HG02763 (cell line): ENCODE measurements at regions not wholly inside any gene's neighbourhood (a gene's known extent, or its start where the extent isn't known, plus 50 kb on each side); places are given as distances from the start of the nearest gene placed in this dataset.
"Not testable (repeated sequence)": the region's sequence is repeated elsewhere in the genome, so short reads cannot be mapped to it uniquely, and the experiment has no call there.

Experiments used
- ATAC-seq: cut with Tn5 transposase; IDR thresholded peaks from one replicate; pipeline ENCODE4 v1.9.1; 2021; ENCODE audit warnings: mild to moderate bottlenecking, moderate library complexity; ENCODE audit not compliant: unreplicated experiment

DNA sequence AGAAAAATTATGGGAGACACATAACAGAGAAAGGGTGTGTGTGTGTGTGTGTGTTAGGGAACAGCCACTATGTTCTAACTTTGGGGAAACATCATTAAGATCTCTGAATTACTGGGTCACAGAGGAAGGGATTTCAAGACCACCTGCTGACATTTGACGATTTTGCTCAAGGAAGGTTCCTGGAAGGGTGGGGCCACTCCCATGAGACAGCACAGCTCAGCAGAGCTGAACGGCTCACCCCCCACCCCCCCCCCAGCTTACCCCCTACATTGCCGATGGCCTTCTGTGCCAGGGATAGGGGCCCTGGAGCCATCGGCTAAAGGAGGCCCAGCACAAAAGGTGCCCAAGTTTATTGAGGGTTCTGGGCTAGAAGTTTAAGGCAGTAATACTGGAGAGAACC is 122.4 kb downstream of the NPIPB11 start:
- ATAC-seq, result not testable (repeated sequence)

DNA sequence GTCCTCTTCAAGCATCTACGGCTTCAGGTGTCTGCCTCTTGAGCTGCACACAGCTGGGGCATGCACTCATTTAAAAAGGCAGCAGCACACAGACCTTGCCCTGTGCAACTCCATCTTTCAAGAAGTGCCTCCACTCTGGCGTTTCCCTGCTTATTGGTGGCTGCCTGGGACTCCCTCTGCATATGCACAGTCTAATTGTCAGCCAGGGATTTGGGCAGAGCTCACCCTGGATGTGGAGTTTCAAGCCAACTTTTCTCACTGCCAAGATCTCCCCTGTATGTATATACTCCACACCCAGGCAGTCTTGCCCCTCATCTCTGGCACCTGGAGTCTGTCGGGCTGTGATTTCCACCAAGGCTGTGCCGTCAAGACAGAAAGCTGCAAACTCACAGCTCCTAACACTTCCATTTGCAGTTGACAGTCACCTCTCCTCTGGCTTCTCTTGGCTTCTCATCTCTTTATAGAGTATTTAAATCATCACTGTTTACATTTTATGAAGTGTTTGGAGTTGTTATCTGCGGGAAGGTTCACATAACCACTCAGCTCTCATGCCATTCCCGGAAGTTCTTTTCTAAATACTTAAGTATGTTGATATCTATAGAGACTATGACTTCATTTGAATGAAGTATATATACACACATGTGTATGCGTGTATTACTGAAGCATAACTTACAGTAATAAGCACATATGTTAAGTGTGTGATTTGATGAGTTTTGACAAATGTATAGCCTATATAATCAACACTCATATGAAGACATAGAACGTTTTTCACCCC is 128.2 kb downstream of the NPIPB11 start:
- ATAC-seq, result not testable (repeated sequence)

DNA sequence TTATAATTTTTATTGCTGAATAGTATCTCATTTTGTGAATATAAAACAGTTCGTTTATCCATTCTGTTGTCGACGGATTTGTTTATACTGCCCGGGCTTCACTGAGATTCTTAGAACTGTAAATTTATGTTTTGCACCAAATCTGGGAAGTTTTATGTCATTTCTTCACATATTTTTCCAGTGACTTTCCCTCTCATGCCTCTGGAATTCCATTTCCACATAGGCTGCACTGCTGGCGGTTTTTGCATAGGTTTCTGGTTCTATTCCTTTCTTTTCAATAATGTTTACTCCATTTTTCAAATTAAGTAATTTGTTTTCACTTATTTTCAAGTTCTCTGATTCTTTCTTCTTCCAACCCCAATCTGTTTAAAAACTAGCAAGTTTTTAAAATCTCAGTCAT is 130.1 kb downstream of the NPIPB11 start:
- ATAC-seq, result not testable (repeated sequence)

DNA sequence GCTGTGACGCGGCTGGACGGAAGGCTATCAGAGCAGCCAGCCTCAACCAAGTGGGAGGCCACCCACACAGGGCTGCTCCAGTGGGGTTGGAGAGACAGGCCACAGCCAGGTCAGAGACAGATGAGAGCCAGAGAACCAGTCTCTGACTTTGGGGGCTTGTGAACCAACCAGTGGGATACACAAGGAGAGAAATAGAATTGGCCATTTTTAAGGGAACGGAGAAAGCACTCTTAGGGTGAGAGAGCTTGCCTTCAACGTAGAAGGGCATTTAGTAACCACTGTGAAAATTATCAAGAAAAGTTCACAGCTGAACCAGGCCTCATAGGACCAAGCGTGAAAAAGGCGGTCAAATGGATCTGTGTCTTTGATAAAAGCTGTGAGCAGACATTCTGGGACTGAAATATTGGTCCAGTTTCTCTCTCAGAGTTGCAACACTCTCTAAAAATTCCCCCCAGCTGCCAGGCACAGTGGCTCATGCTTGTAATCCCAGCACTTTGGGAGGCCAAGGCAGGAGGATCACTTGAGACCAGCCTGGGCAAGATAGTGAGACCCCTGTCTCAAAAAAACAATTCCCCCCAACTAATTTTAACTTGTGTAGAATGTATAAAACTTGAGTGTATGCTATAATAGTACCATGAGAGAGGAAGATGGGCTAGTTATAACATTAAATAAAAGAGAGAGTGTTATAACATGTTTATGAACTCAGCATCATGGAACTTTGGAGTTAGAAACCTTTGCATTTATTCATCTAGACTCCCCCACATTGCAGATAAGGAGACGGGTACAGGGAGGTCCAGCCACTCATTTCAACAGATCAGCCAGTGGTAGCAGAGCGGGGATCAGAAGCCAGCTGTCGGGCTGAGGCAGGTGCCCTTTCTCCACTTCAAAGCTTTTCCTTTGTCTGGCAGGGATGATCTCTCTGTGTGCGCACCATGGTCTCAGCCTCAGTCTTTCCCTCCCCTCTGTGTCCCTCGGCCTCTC is 132.2 kb downstream of the NPIPB11 start:
- ATAC-seq, result not testable (repeated sequence)

DNA sequence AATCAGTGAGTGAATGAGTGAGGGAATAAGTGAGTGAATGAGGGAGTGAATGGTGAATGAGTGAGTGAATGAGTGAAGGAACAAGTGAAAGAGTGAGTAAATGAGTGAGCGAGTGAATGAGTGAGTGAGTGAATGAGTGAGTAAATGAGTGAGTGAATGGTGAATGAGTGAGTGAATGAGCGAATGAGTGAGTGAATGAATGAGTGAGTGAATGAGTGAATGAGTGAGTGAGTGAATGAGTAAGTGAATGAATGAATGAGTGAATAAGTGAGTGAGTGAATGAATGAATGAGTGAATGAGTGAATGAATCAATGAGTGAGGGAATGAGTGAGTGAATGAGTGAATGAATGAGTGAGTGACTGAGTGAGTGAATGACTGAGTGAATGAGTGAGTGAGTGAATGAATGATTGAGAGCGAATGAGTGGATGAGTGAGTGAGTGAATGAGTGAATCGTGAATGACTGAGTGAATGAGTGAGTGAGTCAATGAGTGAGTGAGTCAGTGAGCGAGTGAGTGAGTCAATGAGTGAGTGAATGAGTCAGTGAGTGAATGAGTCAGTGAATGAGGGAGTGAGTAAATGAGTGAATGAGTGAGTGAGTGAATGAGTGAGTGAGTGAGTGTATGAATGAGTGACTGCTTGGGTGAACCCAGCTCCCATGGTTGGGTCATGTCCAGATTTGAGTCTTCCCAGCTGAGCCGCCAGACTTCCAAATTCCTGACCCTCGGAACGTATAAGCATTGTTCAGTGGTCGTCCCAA is 133.0 kb downstream of the NPIPB11 start:
- not testable (repeated sequence) for ATAC-seq

DNA sequence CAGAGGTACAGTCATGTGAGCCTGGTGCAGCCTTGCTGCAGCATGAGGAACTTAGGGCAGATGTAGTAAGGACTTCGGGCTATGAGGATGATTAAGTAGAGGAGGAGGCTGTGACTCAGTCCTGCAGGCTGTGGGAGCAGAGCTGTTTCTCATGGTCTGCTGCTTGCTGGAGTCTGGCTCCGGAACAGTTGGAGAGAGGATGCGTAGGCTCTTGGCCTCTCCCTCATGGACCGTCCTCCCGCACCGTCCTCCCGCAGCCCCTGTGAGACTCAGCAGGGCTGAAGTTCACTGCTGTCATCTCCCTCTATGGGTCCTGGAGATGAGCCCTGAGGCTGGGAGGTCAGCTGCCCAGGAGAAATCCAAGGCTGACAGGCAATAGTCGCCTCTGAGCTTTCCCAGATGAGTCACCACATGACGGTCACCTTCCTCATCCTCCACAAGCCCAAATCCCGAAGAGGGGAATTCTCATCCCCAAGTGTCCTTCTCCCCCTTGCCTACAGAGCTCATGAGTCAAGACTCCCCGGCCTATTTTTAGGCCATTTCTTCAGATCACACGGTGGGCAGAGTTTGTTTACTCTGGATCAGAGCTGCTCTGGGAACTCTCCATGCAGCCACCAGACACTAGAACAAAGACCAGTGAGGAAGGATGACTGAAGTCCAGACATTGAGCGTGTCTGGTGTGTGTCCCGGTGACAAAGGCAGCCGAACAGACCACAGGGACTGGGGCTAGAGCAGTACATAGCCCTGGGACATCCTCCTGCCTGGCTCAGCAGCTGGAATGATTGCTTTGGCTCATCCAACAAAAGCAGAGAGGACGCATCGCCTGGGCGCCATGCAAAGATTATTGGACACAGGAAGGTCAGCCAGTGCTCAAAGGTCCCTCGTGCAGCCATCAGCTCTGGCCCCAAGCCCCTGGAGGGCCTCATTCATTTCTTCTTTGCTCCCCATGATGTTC is 134.5 kb downstream of the NPIPB11 start:
- ATAC-seq, result not testable (repeated sequence)

DNA sequence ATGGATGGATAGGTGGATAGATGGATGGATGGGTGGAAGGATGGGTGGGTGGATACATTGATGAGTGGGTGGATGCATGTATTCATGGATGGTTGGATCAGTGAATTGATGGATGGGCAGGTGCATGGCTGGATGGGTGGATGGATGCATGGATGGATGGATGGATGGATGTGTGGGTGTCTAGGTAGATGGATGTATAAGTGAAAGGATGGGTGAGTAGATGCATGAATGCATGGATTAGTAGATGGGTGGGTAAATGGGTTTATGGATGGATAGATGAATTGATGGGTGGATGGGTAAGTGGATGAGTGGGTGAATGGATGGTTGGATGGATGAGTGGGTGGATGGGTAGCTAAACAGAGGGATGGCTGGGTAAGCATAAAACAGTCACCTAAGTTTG is 135.6 kb downstream of the NPIPB11 start:
- not testable (repeated sequence) for ATAC-seq

DNA sequence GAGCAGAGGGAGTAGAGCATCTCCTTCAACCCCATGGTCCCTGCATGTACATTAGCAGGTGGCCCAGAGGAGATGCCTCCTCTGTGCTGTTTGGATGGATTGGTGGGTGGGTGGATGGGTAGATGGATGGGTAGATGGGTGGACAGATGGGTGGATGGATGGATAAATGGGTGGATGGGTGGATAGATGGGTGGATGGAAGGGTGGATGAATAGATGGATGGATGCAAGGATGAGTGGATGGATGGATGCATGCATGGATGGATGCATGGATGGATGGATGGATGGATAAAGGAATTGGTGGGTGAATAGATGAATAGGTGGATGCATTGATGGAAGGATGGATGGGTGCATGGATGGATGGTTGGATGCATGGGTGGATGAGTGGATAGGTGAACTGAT is 136.5 kb downstream of the NPIPB11 start:
- not testable (repeated sequence) for ATAC-seq

DNA sequence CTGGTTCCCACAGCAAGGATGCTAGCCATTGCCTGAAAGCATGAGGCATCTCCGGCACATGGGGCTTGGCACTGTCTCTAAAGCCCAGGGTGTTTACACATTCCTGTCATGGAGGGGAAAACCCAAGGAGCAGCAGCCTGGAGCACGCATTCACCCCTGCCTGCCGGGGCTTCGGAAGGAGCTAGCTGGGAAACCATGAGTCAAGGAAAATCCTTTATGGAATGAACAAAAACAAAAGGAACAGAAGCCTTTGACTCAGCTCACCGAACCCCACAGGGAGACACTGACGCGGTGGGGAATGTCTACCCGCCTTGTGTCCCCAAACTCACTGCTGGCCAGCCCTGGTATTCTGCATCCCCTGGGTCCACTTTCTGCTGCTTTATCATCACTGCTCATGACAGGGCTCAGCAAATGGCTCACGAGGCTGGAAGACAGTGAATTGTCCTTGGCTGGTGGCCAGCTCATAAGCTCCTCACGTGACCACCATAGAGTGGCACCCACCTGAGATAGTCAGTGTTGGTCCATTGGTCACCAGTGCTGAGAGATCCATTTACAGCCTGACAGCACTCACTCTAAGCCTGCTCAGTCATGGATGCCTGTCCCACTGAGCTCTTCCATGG is 137.2 kb downstream of the NPIPB11 start:
- ATAC-seq, result not testable (repeated sequence)

DNA sequence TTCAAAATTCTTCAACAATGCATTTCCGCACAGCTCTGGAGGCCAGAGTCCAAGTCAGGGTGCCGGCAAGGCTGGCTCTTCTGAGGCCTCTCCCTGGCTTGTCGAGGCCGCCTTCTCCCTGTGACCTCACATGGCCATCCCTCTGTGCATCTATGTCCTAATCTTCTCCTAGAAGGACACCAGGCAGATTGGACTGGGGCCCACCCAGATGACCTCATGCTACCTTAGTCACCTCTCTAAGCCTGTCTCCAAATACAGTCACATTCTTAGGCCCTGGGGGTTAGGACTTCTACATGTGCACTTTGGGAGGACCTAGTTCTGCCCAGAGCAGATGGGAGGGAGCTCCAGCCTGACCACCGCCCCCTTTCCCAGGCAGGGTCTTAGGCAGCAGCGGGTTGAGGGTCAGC is 137.7 kb downstream of the NPIPB11 start:
- ATAC-seq, result not testable (repeated sequence)

DNA sequence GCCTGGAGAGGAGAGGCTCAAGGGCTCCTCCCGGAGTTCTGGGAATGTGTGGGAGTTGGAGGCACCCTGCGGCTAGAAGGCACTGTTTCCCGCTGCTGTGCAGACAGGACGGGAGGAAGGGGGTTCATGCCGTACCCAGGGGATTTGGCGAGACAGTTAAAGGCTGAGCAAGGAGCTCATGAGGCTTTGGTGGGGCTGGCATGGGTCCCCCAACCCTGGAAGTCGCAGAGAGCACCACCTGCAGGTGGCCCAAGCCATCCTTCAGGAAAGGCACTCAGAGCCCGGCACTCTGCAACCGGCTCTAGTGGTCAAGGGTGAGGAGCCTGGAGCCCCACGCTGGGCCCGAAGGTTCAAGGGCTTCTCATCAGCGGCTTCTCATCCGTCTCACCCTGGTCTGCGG is 138.2 kb downstream of the NPIPB11 start:
- ATAC-seq, result not testable (repeated sequence)

DNA sequence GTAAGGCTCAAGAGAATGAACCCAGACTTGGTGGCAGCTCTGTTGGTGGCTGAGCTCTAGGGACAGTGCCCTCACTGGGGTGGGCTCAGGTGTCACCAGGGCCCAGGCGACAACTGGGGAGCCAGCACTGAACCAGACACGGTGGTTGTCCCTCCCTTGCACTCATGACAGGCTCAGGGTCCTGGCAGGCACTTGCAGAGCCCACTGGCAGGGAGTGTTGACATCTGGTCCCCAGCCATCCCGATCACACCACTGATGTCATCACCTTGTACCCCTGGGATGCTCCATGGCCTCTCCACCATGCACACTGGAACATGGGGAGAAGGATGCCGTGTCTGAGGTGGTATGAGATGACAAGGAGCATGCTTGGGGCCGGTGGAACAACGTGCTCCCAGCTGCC is 138.6 kb downstream of the NPIPB11 start:
- ATAC-seq, result not testable (repeated sequence)

DNA sequence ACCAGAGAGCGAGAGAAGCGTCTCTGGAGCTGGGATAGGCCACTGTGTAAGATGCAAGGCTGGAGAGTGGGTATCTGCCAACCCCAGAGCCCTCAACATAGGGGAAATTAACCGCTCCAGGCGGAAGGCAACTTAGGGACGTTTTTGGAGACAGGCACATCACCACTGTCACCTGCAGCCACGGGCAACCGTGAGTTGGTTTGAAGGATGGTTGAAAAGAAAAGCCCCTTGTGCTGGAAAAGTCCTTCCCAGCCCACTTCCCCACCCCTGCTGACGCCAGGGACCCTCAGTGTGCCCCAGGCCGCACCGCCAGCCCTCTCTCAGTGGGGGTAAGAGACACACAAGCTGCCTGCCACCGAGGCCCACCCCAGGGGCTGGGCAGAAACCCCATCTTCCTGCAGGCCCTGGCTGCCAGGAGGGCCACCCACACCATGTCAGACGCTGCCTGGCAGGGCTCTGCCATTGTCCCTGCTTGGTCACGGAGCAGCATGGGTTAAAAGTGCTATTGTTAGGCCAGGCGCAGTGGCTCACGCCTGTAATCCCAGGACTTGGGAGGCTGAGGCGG is 139.4 kb downstream of the NPIPB11 start:
- not testable (repeated sequence) for ATAC-seq

DNA sequence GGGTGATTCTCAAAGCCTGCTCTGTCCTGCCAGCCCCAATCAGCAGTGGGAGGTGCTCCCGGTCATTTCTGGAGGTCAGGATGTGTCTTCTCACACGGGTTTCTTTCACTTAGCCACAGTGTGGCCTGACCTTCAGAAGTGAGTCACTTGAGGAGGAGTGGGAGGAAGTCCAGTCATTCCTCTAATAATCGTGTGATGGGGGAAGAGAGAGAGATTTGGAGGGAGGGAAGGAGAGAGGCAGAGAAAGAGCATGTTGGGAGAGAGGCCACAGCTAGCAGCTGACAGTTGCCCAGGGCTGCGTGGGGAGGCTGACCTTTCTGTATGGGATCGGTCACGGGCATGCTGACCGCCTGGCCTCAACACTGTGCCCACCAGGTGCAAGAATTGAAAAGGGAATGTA is 139.9 kb downstream of the NPIPB11 start:
- not testable (repeated sequence) for ATAC-seq

DNA sequence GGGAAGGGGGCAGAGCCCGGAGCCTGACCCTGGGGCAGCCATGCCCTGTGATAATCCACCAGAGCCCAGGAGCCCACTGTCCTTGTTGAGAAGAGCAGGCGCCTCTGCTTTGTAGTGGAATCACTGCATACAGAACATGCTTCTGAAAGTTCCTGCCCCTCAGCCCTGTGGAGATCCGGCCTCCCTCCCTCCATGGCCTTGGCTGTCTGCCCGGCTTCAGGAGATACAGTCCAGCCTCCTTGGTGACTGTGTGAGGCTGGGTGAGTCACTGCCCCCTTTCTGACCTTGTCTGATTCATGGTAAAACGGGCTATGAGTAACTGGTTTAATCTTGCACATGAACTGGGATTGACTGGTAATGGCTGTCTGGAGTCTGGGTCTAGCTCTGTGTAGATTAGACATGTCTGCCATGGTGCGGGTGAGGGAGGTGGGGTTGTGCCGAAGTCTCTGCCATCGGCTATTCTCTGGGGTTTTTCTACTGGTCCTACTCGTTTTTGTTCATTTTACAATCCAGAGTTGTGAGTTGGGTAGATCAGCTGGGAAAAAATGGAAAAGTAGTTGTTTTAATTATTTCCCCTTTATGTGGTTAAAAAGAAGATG is 141.2 kb downstream of the NPIPB11 start:
- not testable (repeated sequence) for ATAC-seq

DNA sequence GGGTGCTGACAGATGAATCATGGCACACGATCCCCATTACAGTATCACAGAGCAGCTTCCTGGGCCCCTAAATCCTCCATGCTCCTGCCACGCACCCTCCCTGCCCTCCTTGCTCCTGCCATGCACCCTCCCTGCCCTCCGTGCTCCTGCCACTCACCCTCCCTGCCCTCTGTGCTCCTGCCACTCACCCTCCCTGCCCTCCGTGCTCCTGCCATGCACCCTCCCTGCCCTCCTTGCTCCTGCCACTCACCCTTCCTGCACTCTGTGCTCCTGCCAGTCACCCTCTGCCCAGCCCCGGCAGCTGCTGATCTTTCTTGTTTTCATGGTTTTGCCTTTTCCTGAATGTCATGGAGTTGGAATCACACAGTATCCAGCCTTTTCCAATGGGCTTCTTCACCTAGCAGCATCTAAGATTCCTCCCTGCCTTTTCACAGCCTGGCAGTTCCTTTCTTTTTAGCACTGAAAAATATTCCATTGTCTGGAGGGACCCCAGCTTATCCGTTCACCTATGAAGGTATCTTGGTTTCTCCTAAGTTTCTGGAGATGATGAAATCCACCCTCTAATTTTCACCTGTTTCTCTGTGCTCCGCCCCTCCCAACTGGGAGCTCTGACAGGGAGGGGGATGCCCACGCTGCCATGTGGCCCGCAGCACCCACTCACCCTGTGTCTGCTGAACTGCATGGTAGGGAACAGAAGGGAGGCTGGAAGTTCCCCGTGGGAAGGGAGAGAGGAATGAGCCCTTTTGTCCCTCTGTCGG is 142.3 kb downstream of the NPIPB11 start:
- not testable (repeated sequence) for ATAC-seq

DNA sequence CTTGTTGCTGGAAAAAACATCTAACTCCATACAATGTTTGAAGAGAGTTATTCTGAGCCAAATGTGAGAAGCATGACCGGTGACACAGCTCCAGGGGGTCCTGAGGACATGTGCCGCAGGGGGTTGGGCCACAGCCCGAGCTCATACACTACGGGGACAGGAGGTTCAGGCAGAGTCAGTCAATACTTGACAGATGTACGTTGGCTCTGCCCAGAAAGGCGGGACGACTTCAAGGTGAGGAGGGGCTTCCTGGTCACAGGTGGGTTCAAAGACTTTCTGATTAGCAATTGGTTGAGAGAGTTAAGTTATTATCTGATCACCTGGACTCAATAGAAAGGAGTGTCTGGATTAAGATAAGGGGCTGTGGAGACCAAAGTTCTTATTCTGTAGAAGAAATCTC is 143.8 kb downstream of the NPIPB11 start:
- not testable (repeated sequence) for ATAC-seq
